ENCODE measurements at regions not wholly inside any gene's neighbourhood (a gene's known extent, or its start where the extent isn't known, plus 50 kb on each side); places are given as distances from the start of the nearest gene placed in this dataset.

- no CpG with 5 or more reads among the region's 1 CpG for WGBS (ENCODE audit: insufficient coverage)
- Mint-ChIP-seq H3K36me3 (no peaks in the 10 kb centered on the region), H3K27me3 (ENCODE audit: low read depth in 3 of 3) (no peaks in the 10 kb centered on the region), H3K27ac (no peak overlapping the region), H3K4me3 (no peak overlapping the region), H3K9me3 (peaks cover 0 to 13% (median 6%) of the 10 kb centered on the region in 7 donors), H3K4me1 (no peaks in the 10 kb centered on the region)
- intact Hi-C loops (cut with micrococcal nuclease): no loop called here
- H3K4me1 ChIP-seq (ENCODE audit: control insufficient read depth in 1 of 2, insufficient read depth in 2 of 2, low read length in 2 of 2): no peaks in the 10 kb centered on the region
- H3K4me2 ChIP-seq (replicated peaks; ENCODE audit: extremely low read depth, low read length, poor library complexity, severe bottlenecking): no peak overlapping the region
- no peak overlapping the region for H3K4me3 ChIP-seq (replicated peaks in 1 of 3; ENCODE audit: low read depth in 2 of 3, low read length in 3 of 3)
- no peak overlapping the region for H3K9ac ChIP-seq (ENCODE audit: insufficient read depth, low read length, poor library complexity, severe bottlenecking)
- no peaks in the 10 kb centered on the region for H3K36me3 ChIP-seq (replicated peaks in 1 of 2; ENCODE audit: control insufficient read depth in 1 of 2, insufficient read depth in 2 of 2, low read length in 2 of 2)
- no peak for DNase-seq
- no peaks in the 10 kb centered on the region for H4K20me1 ChIP-seq (ENCODE audit: insufficient read depth, low read length)
- peaks cover 0 to 5% of the 10 kb centered on the region in 2 donors for H3K9me3 ChIP-seq (replicated peaks in 1 of 2; ENCODE audit: control insufficient read depth in 1 of 2, insufficient read depth in 1 of 2, low read length in 2 of 2)
- H3K79me2 ChIP-seq (ENCODE audit: insufficient read depth, low read length): no peaks in the 10 kb centered on the region
- H3K27ac ChIP-seq (ENCODE audit: low read depth in 1 of 2, low read length in 2 of 2): no peak overlapping the region
- H2AFZ ChIP-seq (ENCODE audit: insufficient read depth, low read depth, low read length, poor library complexity, severe bottlenecking): no peak overlapping the region
- H3K27me3 ChIP-seq (ENCODE audit: control insufficient read depth in 2 of 2, insufficient read depth in 2 of 2, low read length in 2 of 2): no peaks in the 10 kb centered on the region
- TF ChIP-seq, protein P1, sequence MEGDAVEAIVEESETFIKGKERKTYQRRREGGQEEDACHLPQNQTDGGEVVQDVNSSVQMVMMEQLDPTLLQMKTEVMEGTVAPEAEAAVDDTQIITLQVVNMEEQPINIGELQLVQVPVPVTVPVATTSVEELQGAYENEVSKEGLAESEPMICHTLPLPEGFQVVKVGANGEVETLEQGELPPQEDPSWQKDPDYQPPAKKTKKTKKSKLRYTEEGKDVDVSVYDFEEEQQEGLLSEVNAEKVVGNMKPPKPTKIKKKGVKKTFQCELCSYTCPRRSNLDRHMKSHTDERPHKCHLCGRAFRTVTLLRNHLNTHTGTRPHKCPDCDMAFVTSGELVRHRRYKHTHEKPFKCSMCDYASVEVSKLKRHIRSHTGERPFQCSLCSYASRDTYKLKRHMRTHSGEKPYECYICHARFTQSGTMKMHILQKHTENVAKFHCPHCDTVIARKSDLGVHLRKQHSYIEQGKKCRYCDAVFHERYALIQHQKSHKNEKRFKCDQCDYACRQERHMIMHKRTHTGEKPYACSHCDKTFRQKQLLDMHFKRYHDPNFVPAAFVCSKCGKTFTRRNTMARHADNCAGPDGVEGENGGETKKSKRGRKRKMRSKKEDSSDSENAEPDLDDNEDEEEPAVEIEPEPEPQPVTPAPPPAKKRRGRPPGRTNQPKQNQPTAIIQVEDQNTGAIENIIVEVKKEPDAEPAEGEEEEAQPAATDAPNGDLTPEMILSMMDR (IDR thresholded peaks at IDR 0.05): no peak
Measured at GRCh38 chr13:73571376-73571775, 512.6 kb downstream of the KLF5 start.

GRCh38 chr13:73556902-73557301, 498.1 kb downstream of the KLF5 start:
- WGBS (ENCODE audit: insufficient coverage): no CpG with 5 or more reads among the region's 4 CpGs
- no peak overlapping the region for H3K27ac Mint-ChIP-seq
- DNase-seq: no peak
- H3K36me3 Mint-ChIP-seq: no peaks in the 10 kb centered on the region
- Histone ChIP-seq H3K4me1 (ENCODE audit: control insufficient read depth in 1 of 2, insufficient read depth in 2 of 2, low read length in 2 of 2) (no peaks in the 10 kb centered on the region), H3K27ac (ENCODE audit: low read depth in 1 of 2, low read length in 2 of 2) (no peak overlapping the region), H3K9me3 (replicated peaks in 1 of 2; ENCODE audit: control insufficient read depth in 1 of 2, insufficient read depth in 1 of 2, low read length in 2 of 2) (peaks cover 0 to 3% of the 10 kb centered on the region in 2 donors), H3K36me3 (replicated peaks in 1 of 2; ENCODE audit: control insufficient read depth in 1 of 2, insufficient read depth in 2 of 2, low read length in 2 of 2) (no peaks in the 10 kb centered on the region), H4K20me1 (ENCODE audit: insufficient read depth, low read length) (no peaks in the 10 kb centered on the region), H3K9ac (ENCODE audit: insufficient read depth, low read length, poor library complexity, severe bottlenecking) (no peak overlapping the region), H3K79me2 (ENCODE audit: insufficient read depth, low read length) (no peaks in the 10 kb centered on the region), H2AFZ (ENCODE audit: insufficient read depth, low read depth, low read length, poor library complexity, severe bottlenecking) (no peak overlapping the region), H3K4me2 (replicated peaks; ENCODE audit: extremely low read depth, low read length, poor library complexity, severe bottlenecking) (no peak overlapping the region), H3K4me3 (replicated peaks in 1 of 3; ENCODE audit: low read depth in 2 of 3, low read length in 3 of 3) (no peak overlapping the region), H3K27me3 (ENCODE audit: control insufficient read depth in 2 of 2, insufficient read depth in 2 of 2, low read length in 2 of 2) (no peaks in the 10 kb centered on the region)
- intact Hi-C loops (cut with micrococcal nuclease): no loop called here
- peaks cover 0 to 13% (median 2%) of the 10 kb centered on the region in 7 donors for H3K9me3 Mint-ChIP-seq
- no peaks in the 10 kb centered on the region for H3K4me1 Mint-ChIP-seq
- no peak overlapping the region for H3K4me3 Mint-ChIP-seq
- no peaks in the 10 kb centered on the region for H3K27me3 Mint-ChIP-seq (ENCODE audit: low read depth in 3 of 3)
- TF ChIP-seq, protein P1 (IDR thresholded peaks at IDR 0.05): no peak

All from CD14-positive monocyte (primary cell).